Testis (tissue), 2 donors: ENCODE measurements at regions not wholly inside any gene's neighbourhood (a gene's known extent, or its start where the extent isn't known, plus 50 kb on each side); places are given as distances from the start of the nearest gene placed in this dataset.
"Not testable (repeated sequence)": the region's sequence is repeated elsewhere in the genome, so short reads cannot be mapped to it uniquely, and the experiment has no call there.

Experiments
- DNase-seq: peaks from one replicate; pipeline ENCODE4 v3.0.0-alpha.2; 2019
- H3K27ac ChIP-seq, 2 donors: fragments of 200-600 bp; sonication (generic); one replicate each; pipeline ENCODE4 v1.5.1; 2019
- H3K27me3 ChIP-seq: fragments of 200-600 bp; sonication (generic); one replicate; pipeline ENCODE4 v1.5.1; 2019
- H3K36me3 ChIP-seq: fragments of 200-600 bp; sonication (generic); one replicate; pipeline ENCODE4 v1.5.1; 2017; ENCODE audit warnings: low read depth; ENCODE audit errors: missing control alignments
- H3K4me1 ChIP-seq: fragments of 200-600 bp; sonication (generic); one replicate; pipeline ENCODE4 v1.5.1; 2019
- H3K4me3 ChIP-seq, 2 donors: fragments of 200-600 bp; sonication (generic); one replicate each; pipeline ENCODE4 v1.5.1; 2017 to 2019
- H3K9me3 ChIP-seq: fragments of 200-600 bp; sonication (generic); one replicate; pipeline ENCODE4 v1.5.1; 2017
- CTCF ChIP-seq, 3 experiments: fragments of 450-650 bp in 2 of 3; fragments of 200-600 bp in 1 of 3; sonication (generic) in 1 of 3; IDR thresholded peaks; one replicate each; pipeline ENCODE4 v1.5.1; 2016 to 2019; ENCODE audit warnings: antibody characterized with exemption in 3 of 3, mild to moderate bottlenecking in 2 of 3, moderate library complexity in 1 of 3
- POLR2A ChIP-seq: fragments of 450-650 bp; IDR thresholded peaks from one replicate; pipeline ENCODE4 v1.6.1; 2017; ENCODE audit warnings: antibody characterized with exemption, mild to moderate bottlenecking, moderate library complexity
- WGBS, 2 donors: methylation state at CpG; one replicate each; pipeline ENCODE4 v1.1.5; 2018; 5-methylcytosine and 5-hydroxymethylcytosine counted together
- intact Hi-C: fragments of 100-400 bp; cut with DNase I; formaldehyde crosslinking; loops from one replicate; pipeline ENCODE4 v1.15.1; 2023; ENCODE audit warnings: low total_unique reads

- TF ChIP-seq CTCF (IDR thresholded peaks at IDR 0.05) (no peak), POLR2A (no peak)
These were observed 199.8 kb upstream of the FRG1 start for GRCh38 chr4:189740873-189741272.

GRCh38 chr4:189753092-189753491 lies 187.6 kb upstream of the FRG1 start:
- WGBS, 2 donors = 79 to 86% methylated on average over 1 of the region's 1 CpG
- H3K36me3 ChIP-seq, intact Hi-C loops, H3K4me3 ChIP-seq, H3K4me1 ChIP-seq, H3K27me3 ChIP-seq, H3K27ac ChIP-seq, DNase-seq, H3K9me3 ChIP-seq: not testable (repeated sequence)

More at GRCh38 chr4:189740873-189741272, 199.8 kb upstream of the FRG1 start:
- 20 to 42% methylated on average over 8 to 16 of the region's 16 CpGs for WGBS, 2 donors
- H3K27me3 ChIP-seq = no peaks in the 10 kb centered on the region
- H3K36me3 ChIP-seq = no peaks in the 10 kb centered on the region
- H3K27ac ChIP-seq = no peak overlapping the region
- no peaks in the 10 kb centered on the region for H3K4me1 ChIP-seq
- intact Hi-C loops = no loop called here
- no peak overlapping the region for H3K4me3 ChIP-seq
- H3K9me3 ChIP-seq = no peaks in the 10 kb centered on the region
- DNase-seq = no peak

GRCh38 chr4:189763583-189763982 lies 177.1 kb upstream of the FRG1 start:
- no peak for TF ChIP-seq CTCF (IDR thresholded peaks at IDR 0.05)
- TF ChIP-seq POLR2A = no peak
- WGBS, 2 donors = 67 to 68% methylated on average over 3 of the region's 3 CpGs
- intact Hi-C loops = no loop called here

GRCh38 chr4:189765301-189765700 lies 175.4 kb upstream of the FRG1 start:
- no peak overlapping the region for H3K4me3 ChIP-seq
- 39 to 65% methylated on average over 10 of the region's 10 CpGs for WGBS, 2 donors
- DNase-seq = no peak
- no peaks in the 10 kb centered on the region for H3K9me3 ChIP-seq
- H3K36me3 ChIP-seq = no peaks in the 10 kb centered on the region
- intact Hi-C loops = no loop called here
- no peaks in the 10 kb centered on the region for H3K27me3 ChIP-seq
- peaks cover 7% of the 10 kb centered on the region for H3K4me1 ChIP-seq
- H3K27ac ChIP-seq = no peak overlapping the region
- TF ChIP-seq CTCF (IDR thresholded peaks at IDR 0.05) (no peak), POLR2A (no peak)

More at GRCh38 chr4:189763583-189763982, 177.1 kb upstream of the FRG1 start:
- H3K36me3 ChIP-seq = no peaks in the 10 kb centered on the region
- no peak overlapping the region for H3K4me3 ChIP-seq
- DNase-seq = no peak
- peaks cover 7% of the 10 kb centered on the region for H3K4me1 ChIP-seq
- H3K27ac ChIP-seq = no peak overlapping the region
- no peaks in the 10 kb centered on the region for H3K27me3 ChIP-seq
- H3K9me3 ChIP-seq = no peaks in the 10 kb centered on the region

GRCh38 chr4:189765736-189766135 lies 174.9 kb upstream of the FRG1 start:
- Histone ChIP-seq H3K27ac (no peak overlapping the region), H3K36me3 (no peaks in the 10 kb centered on the region), H3K4me1 (peaks cover 7% of the 10 kb centered on the region), H3K27me3 (no peaks in the 10 kb centered on the region), H3K4me3 (no peak overlapping the region), H3K9me3 (no peaks in the 10 kb centered on the region)
- intact Hi-C loops = no loop called here
- 49 to 64% methylated on average over 6 of the region's 6 CpGs for WGBS, 2 donors
- no peak for TF ChIP-seq CTCF (IDR thresholded peaks at IDR 0.05)
- no peak for TF ChIP-seq POLR2A
- no peak for DNase-seq
